MM.1S (cell line): ENCODE measurements at regions not wholly inside any gene's neighbourhood (a gene's known extent, or its start where the extent isn't known, plus 50 kb on each side); places are given as distances from the start of the nearest gene placed in this dataset.

Experiments
- CTCF ChIP-seq: fragments of 300-600 bp; sonication (generic); IDR thresholded peaks from 2 replicates; pipeline ENCODE4 v1.5.1; 2016; ENCODE audit warnings: antibody characterized with exemption, low read length, mixed read lengths
- EZH2 ChIP-seq: fragments of 300-600 bp; sonication (generic); optimal IDR thresholded peaks from 2 replicates; pipeline ENCODE3; 2017; ENCODE audit warnings: low read depth, mild to moderate bottlenecking, antibody characterized with exemption, low read length, mixed read lengths
- EZH2phosphoT487 ChIP-seq: fragments of 300-600 bp; sonication (generic); IDR thresholded peaks from 2 replicates; pipeline ENCODE4 v1.6.1; 2018; ENCODE audit warnings: antibody characterized with exemption, low read length

- TF ChIP-seq CTCF (no peak), EZH2phosphoT487 (no peak), EZH2 (no peak)
Measured at GRCh38 chr2:39898934-39899333, 119.9 kb upstream of the THUMPD2 start.
